Tongue (tissue), 1 donor: ENCODE measurements at regions not wholly inside any gene's neighbourhood (a gene's known extent, or its start where the extent isn't known, plus 50 kb on each side); places are given as distances from the start of the nearest gene placed in this dataset.
A peak's percentile ranks its signal among the peaks of the same experiment; 100 is the strongest.

Experiments
- DNase-seq: peaks from one replicate; pipeline ENCODE4 v3.0.0-alpha.2; 2015

DNA sequence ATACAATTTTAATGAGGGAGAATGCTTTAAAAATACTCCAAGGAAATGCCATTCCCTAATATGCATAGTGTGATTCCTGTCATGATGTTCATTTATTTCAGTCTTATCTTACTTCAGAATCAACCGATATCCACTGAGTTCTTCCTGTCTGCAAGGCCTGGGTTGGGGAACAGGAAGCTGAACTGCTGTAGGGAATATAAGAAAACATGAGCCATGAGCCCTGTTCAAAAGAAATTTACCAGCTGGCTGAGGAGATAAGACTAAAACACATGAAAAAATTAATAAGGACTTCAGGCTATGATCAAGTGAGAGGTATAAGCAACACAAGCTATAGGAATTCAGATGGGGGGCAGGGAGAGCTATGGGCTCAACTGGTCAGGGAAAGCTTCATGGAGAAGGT, 184.7 kb downstream of the PLPP4 start:
- DNase-seq = no peak

DNA sequence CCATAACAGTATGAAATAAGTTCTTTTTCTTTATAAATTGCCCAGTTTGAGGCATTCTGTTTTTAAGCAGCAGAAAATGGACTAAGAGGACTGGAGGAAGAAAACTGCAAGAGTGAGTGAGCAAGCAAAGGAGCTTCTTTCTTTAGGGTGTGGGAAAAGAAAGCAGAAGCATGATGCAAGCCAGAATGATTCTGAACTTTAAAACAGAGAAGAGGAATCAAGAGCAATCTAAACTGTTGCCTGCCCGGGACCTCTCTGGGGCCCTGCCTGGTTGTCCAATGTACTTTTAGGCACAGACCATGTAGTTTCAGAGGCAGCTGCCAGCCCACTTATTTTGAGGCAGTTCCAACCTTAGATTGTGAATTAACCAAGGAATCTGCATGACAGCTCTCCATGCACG, 186.3 kb downstream of the PLPP4 start:
- DNase-seq = no peak

DNA sequence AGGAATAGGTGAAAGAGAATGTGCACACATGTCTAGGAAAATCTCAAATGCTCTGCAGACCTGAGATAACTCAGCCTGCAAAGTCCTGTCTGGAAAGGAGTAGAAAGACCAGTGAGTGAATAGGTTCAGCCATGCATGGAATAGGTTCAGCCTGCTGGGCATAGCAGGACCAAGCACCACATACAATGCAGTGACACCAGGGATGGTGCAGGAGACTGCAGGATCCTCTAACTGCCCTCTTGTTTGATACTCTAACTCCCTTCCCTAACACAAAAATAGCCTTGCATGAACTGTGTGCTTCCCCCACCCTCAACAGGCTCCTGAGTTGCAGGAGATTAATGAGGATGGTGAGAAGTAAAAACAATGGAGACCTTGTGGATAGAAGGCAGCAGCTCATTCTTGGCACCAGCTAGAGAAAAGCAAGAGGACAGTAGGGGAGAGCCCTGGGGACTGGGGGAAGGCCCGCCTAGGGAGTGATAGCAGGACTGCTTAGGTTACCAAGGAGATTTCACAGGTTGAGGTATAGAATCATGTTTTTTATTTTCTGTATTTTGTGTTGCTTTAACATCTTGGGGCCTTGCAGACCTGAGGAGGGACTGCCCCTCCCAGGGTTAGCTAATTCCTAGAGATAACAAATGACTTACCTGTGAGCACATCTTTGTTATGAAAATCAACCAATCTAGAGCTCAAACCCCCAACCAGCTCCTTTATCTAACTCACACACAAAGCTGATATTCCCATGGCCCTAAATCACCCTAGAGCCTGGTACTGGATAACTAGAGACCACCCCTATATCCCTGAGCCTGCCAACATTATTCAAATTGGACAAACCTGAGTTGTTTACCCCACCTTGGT, 187.8 kb downstream of the PLPP4 start:
- no peak for DNase-seq

DNA sequence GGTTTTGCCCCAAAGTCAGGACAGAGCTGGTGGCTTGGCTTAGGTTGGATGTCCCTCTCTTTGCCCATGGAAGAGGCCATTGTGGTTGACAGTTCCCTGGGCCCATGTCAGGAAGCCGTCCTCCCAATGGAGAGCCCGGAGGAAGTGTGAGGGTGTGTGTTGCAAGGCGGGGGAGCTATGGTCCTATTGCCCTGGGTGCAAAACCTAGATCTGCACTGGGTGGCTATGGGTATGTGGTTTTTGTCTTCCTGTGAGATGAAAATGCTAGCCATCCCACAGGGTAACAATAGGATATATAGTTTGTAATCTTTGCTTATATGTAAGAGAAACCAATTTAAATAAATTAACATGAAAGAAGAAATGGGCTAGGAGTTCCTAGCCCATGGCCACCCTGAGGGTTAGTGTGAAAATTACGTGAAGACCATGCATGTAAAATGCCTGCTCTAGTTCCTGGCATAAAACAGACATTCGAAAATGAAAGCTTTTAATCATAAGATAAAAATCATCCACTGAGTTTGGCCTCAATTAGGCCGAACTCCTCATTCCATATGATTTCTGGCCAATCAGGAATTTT, 189.2 kb downstream of the PLPP4 start:
- no peak for DNase-seq

DNA sequence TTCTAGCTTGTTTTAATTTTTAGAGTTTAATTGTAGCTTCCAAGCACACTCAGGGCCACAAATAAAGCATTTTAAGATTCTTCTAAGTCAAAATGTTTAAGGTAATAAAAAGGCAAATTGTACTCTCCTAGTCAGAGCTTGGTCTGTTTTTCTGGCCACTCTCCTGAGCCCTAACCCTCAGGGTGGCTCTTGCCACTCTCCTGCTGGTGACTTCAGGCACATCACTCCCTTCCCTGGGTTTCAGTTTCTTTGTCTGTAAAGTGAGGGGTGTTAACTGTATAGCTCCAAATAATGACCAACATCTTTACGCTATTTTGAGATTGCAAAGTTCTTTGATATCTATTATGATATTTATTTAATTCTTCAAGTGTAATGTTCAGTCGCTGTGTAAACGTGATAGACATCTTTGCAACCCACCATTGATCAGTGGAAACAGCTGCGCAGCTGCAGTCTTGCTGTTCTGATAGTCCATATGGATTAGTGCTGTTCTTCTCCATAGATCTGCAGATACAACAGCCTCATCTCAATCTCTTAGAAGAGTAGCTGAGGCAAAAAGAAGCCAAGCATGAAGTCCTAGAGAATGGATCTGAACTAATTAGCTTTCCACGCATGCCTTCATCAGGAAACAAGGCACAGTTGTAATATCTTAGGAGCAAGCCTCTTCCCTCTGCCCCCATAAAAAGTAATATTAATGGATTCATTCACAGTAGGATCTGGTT, 189.9 kb downstream of the PLPP4 start:
- DNase-seq = no peak

DNA sequence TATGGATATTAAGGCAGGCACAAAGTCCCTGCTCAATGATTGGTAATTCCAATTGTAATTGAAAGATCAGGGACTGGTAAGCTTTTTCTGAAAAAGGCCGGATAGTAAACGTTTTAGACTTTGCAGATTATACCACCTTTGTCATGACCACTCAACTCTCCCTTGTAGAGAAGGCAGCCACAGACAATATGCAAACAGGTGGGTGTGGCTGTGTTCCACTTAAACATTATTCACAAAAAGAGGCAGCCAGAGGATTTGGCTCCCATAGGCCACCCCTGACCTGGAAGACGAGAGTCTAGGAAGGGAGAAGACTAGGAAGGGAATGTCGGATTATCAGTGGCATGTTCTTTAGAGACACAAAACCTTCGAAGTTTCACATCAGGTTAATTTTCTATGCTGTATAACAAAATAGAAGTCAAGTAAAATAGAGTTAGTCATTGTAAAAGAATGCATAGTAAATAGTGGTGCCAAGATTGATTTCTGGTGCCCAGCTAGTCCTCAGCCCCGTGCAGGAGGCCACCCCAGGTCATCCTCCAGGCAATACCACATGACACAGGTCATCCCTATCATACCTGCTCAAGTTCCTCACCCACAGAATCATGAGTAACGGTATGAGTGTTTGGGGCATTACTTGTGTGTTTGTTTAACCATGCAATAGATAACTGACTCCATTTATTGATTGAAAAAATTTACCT, 193.8 kb downstream of the PLPP4 start:
- no peak for DNase-seq

DNA sequence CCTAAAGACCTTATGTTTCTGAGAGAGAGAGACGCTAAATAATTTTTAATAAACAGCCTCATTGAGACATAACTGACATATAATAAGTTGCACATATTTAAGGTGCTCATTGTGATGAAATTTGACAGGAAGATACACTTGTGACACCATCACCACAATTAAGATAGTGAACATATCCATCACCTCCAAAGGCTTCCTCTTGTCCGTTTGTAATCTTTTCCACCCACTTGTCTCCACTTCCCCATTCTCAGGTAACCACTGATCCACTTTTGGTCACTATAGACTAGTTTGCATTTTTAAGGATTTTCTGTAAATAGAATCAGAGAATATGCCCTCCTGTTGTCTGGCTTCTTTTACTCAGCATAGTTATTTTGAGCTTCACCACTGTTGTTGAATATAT, 195.1 kb upstream of the WDR11 start:
- DNase-seq = no peak

DNA sequence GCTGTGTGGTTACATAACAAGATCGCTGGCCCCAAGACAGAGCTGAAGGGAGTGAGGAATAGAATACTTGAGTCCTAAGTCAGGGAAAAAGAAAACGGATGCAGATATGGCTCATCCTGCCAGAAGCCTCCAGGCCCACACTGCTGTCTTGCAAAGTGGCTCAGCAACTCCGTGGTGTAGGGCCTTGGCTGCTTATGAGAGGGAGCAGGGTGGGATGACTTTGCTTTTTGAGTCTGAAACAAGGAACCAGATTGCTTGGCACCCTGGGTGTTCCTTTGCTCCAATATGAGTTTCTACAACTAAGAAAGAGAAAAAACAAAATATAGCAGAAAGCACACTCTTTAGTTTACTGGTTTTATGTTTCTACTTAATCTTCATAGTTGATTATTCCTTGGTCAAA, 193.8 kb upstream of the WDR11 start:
- no peak for DNase-seq

DNA sequence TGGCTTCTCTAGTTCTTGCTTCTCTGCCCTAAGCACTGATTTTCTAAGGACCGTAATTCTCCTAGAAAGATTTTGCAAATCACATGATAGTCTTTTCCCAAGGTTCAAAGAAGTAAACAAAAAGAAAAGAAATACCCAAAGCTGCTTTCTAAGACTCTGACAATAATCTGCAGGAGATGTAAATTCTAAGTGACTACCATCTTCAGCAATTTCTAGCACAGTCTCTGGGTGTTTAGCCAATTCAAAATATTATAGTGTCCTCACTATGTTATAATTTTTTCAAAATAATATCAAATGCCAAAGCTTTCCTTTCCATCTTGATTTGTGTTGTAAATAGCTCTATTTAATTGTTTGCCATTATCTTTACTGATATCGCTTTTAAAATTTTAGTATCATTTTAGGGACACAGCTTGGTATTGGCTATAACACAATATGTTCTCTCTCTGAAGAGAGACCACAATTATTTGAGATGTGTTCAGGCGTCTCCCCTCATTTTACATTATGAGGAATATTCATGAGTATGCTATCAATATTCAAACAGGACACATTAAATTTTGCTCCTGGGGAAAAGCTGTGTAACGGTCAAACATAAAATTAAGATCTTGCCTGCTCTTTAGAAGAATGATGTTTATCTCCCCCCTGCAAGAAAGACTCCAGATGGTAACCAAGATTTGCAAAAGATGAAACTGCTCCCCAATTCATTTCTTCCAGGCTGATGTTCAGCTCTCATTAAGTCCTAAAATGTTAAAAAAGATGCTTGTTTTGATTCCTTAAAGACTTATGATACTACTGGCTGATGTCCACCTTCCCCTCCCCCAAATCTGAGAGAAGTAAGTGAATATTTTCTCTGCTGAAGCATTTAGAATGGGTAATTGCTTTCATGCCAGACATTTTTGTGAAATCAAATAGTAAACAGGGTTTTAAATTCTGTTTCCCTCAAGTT, 191.9 kb upstream of the WDR11 start:
- DNase-seq = no peak

DNA sequence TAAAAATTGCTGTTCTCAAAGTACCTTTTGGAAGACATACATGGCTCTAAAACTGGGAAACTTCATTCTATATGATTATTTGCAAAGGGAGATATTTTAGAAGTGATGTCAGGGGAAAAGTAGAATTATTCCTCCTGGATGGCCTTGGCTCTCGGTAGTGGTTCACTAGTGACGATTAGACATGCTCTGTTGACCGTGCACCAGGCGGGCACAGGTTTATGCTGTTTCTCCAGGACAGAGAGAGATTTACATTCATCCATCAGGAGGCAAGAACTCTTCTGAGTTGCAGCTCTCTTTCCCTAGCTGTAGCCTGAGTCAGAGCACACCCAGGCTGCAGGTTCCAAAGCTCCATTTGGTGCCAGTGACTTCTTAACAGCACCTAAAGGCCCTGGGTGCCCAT, 184.9 kb upstream of the WDR11 start:
- no peak for DNase-seq

DNA sequence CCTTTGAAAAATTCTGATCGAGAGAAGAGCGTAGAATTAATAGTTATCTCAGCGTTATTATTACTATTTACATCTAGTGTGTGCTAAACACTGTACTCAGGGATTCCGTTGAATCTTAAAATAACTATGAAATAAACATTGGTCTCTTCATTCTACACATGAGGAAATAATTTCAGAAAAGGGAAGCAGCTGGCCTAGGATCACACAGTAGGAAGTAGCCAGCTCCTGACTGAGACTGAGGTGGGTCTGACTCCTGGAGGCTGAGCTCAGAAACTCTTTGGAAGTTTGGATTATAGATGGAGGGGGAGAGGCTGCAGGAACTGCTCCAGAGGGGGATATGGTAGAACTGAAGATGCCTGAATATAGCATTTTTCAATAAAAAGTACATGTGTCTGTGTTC, 183.9 kb upstream of the WDR11 start:
- peak; percentile 38 for DNase-seq

DNA sequence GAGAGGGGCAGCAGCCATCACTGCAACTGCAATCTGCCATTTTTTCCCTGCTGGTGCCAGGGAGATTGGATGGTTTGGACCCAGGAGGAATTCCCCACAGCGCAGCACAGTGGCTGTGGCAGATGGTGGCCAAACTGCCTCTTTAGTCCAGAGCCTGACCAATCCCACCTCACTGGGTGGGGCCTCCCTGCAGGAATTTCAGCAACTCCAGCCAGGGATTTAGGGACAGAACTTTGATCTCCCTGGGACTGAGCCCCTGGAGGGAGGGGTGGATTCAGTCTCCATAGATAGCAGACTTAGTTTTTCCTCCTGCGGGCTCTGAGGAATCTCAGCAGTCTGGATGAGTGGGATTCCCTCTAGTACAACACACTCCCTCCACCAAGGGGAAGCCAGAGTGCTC, 179.7 kb upstream of the WDR11 start:
- no peak for DNase-seq

DNA sequence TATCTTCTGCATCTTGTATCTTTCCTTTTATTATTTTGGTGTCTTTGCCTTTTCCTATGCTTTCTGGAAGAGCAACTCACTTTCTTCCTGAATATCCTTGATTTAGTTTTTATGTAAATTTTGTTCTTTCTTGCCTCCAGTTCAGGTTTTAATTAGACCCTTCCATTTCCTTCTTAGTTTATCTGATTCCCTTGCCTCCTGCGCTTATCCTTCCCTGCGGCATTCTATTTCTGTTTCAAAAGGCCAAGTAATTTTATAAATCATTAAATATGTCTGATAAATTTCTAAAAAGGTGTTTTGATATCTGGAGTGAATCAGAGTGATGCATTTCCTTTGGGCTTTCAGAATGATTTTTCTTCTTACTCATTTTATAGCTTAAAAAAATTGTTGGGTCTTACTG, 167.7 kb upstream of the WDR11 start:
- no peak for DNase-seq

DNA sequence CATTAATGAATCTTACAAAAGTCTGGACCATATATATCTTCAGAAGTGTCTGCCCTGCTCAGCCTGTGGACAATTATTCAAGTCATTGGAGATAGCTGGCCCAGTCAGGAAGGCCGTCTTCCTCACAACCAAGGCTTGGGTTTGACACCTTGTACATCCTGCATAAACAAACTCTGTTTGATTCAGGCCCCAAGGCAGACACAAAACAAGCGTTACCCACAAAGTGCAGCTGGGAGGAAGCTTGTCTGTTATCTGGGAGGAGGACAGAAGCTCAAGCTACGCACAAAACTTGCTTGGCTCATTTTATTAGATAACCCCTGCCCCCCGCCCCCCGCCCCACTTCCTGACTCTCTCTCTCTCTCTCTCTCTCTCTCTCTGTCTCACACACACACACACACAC, 166.9 kb upstream of the WDR11 start:
- no peak for DNase-seq

DNA sequence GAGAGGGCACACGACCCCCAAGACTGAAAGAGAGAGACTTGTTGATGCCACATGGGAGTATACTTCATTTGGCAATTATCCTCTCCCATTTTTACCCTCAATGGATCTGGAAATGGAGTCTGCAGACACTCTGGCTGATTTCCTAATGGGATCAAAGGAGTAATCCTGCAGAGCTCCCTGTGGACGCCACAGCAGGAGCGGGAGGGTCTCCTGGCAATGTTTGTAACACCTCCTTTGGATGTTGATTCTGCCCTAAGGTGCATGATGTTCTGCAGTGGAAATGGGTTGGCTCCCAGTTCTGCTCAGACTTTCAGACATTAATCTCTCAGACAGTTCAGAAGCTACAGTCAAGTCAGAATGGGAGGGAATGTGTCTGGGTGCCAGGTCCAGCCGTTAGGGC, 166.0 kb upstream of the WDR11 start:
- DNase-seq = no peak

DNA sequence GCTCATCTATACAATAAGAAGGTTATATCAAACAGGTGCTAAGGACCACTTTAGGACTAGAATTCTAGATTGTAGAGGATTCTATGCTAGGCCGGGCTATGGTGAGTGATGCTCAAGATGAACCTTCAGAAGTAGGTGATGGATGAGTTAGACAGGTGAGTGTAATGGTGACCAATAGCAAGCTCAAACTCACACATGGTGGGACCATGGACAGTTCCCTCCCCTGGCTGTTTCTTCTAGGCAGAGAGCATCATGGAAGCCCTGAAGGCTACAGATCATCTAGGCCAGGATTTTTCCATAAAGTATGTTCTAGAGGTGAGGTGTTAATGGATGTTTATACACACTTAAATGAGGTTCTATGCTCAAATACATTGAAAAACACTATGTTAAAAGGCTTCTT, 162.2 kb upstream of the WDR11 start:
- no peak for DNase-seq

DNA sequence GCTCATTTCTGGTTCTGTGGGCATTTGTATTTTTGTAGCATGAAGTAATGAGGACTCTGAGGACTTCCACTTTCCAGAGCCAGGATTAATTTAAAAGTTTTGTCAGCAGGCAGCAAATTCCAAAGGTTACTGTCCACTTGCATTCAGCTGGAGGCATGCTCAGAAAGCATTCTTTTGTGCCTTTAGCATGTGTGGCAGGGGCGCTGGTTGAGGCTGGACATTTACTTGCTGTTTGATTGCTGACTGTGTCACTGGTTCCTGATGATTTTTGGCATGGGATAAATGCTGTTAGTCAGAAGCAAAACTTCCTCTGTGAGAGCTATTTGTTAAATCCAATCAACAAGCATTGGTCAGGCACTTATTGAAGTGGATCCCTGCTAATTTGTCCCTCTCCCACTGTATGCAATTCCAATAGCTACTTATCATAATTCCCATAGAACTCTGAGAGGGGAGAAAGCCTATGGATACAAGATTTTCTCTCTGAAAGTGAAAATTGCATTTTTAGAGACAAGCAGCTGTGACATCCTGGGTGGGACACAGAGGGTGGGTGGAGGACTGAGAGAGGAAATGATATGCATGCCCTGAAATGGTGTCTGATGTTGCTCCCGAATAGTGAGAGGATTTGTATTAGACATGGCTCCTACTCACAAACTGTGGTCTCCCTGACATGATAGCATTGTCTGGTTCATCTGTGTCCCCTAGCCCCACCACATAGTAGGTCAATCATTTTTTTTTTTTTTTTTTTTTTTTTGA, 161.2 kb upstream of the WDR11 start:
- DNase-seq = no peak

DNA sequence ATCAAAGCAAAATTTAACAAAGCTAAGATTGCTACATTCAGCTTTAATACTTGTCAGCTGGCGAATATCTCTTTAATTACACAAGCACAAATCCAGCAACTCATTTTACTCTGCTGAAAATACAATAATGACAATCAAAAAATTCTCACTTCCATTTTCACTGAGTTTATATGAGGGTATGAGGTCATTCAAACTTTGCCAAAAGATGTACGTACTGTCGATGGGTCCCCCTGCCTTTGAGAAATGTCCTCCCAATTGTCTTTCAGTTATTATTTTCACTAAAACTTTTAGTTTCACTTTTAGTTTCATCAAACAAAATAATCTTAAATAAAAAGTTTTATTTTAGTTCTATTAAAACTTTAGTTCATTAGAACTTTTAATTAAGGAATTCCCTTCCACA, 159.5 kb upstream of the WDR11 start:
- DNase-seq = no peak

DNA sequence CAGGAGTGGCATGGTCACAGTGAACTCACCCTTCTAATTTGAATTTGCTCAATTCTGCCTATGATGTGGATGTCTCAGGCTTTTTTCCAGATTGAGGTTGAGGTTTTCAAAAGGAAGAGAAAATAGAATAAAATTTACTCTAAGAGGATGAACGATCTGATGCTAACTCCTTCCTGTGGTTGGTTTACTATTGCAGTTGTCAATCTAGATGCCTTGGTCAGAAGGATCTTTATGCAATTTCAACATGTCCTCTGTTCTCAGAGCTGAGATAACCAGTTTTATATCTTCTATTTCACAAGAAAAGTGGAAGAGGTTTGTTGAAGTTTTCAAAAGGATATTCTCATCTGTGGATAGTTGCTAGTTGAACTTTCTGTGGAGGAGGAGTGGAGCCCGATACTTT, 150.7 kb upstream of the WDR11 start:
- DNase-seq = no peak

DNA sequence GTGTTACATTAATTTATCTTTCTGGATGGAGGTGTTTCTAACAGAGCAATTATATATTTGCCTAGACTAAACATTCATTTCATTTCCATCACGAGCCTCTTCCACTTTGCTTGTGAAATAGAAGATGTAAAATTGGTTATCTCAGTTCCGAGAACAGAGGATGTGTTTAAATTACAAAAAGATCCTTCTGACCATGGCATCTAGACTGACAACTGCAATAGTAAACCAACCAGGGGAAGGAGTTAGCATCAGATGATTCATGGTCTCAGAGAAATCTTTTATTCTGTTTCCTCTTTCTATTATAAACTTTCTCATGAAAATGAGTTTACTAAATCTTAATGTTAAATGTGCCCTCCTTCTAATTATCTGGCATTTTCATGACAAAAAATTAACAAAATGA, 149.8 kb upstream of the WDR11 start:
- DNase-seq = no peak

DNA sequence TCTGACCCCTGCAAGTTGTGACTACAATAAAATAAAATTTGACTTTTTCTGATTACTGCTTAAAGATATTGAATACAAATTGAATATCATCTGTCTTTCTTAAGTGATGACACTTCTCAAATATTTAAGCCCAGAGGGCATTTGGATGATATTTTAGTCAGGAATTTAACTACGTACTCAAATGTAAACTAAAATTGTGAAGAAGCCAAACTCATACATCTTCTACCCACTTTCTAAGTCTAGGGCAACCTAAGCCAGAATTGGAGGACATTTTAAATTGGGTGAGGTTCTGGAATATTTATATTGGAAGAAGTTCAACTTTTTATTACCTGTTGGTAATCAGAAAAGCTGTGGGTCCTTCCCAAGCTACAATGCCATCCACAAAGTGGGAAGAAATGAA, 149.1 kb upstream of the WDR11 start:
- DNase-seq = no peak
